Neural cell (in vitro differentiated cells): ENCODE measurements at regions not wholly inside any gene's neighbourhood (a gene's known extent, or its start where the extent isn't known, plus 50 kb on each side); places are given as distances from the start of the nearest gene placed in this dataset.

ENCODE experiments used
- H2AFZ ChIP-seq: fragments of 200-600, 300-800 bp; sonication (generic), shearing (Covaris generic); 2 replicates; pipeline ENCODE4 v1.6.0; 2014; ENCODE audit warnings: low read depth, mild to moderate bottlenecking, antibody characterized with exemption, low read length, moderate library complexity
- H3F3A ChIP-seq: fragments of 200-600 bp; shearing (Covaris generic); 2 replicates; pipeline ENCODE4 v1.6.1; 2016; ENCODE audit warnings: mild to moderate bottlenecking, moderate library complexity, mixed read lengths, antibody characterized with exemption, low read length; ENCODE audit not compliant: insufficient read depth, poor library complexity, severe bottlenecking
- H3K27ac ChIP-seq: fragments of 200-600, 300-800 bp; sonication (generic), shearing (Covaris generic); 2 replicates; pipeline ENCODE4 v1.5.1; 2014; ENCODE audit warnings: mild to moderate bottlenecking, low read length, moderate library complexity
- H3K27me3 ChIP-seq: fragments of 300-800, 200-600 bp; sonication (generic), shearing (Covaris generic); 2 replicates; pipeline ENCODE4 v1.6.0; 2014; ENCODE audit warnings: mild to moderate bottlenecking, low read depth, low read length, moderate library complexity; ENCODE audit not compliant: insufficient read depth
- H3K36me3 ChIP-seq: fragments of 300-800, 200-600 bp; sonication (generic), shearing (Covaris generic); 2 replicates; pipeline ENCODE4 v1.5.1; 2014; ENCODE audit warnings: mild to moderate bottlenecking, antibody characterized with exemption, low read length, moderate library complexity; ENCODE audit not compliant: insufficient read depth
- H3K4me2 ChIP-seq: fragments of 300-800, 200-600 bp; sonication (generic), shearing (Covaris generic); 2 replicates; pipeline ENCODE4 v1.6.0; 2014; ENCODE audit warnings: mild to moderate bottlenecking, low read length
- H3K4me3 ChIP-seq: fragments of 300-800, 200-600 bp; sonication (generic), shearing (Covaris generic); 2 replicates; pipeline ENCODE4 v1.5.1; 2014; ENCODE audit warnings: mild to moderate bottlenecking, low read length, moderate library complexity
- H3K79me2 ChIP-seq: fragments of 200-600 bp; shearing (Covaris generic); replicated peaks from 2 replicates; pipeline ENCODE4 v1.6.0; 2014; ENCODE audit warnings: mild to moderate bottlenecking, low read length, moderate library complexity; ENCODE audit not compliant: insufficient read depth
- H3K9ac ChIP-seq: fragments of 300-800, 200-600 bp; sonication (generic), shearing (Covaris generic); 2 replicates; pipeline ENCODE4 v1.6.1; 2016; ENCODE audit warnings: mild to moderate bottlenecking, low read length, mixed read lengths
- H3K9me2 ChIP-seq: fragments of 200-600 bp; shearing (Covaris generic); 2 replicates; pipeline ENCODE4 v1.6.1; 2016; ENCODE audit warnings: mild to moderate bottlenecking, low read length, mixed read lengths; ENCODE audit not compliant: insufficient read depth
- H3K9me3 ChIP-seq: fragments of 200-600, 300-800 bp; sonication (generic), shearing (Covaris generic); 2 replicates; pipeline ENCODE4 v1.6.1; 2016; ENCODE audit warnings: mild to moderate bottlenecking, mixed run types, low read length, moderate library complexity, mixed read lengths
- H4K20me1 ChIP-seq: fragments of 200-600 bp; shearing (Covaris generic); 2 replicates; pipeline ENCODE4 v1.6.1; 2016; ENCODE audit warnings: mild to moderate bottlenecking, mixed run types; ENCODE audit not compliant: insufficient read depth
- CTCF ChIP-seq: fragments of 450-650 bp; IDR thresholded peaks from 2 replicates; pipeline ENCODE4 v1.5.1; 2014; ENCODE audit warnings: antibody characterized with exemption, mild to moderate bottlenecking, moderate library complexity; ENCODE audit not compliant: poor library complexity, severe bottlenecking
- EP300 ChIP-seq: fragments of 450-650 bp; conservative IDR thresholded peaks from 2 replicates; pipeline ENCODE4 v1.6.1; 2014; ENCODE audit warnings: antibody characterized with exemption, mild to moderate bottlenecking, moderate library complexity; ENCODE audit not compliant: poor library complexity, severe bottlenecking
- EZH2 ChIP-seq: fragments of 200-600, 300-800 bp; shearing (Covaris generic), sonication (generic); IDR thresholded peaks from 2 replicates; pipeline ENCODE4 v1.6.1; 2014; ENCODE audit warnings: antibody characterized with exemption, low read length, borderline replicate concordance, mild to moderate bottlenecking; ENCODE audit not compliant: insufficient read depth, poor library complexity, severe bottlenecking
- MXI1 ChIP-seq: fragments of 450-650 bp; conservative IDR thresholded peaks from 2 replicates; pipeline ENCODE4 v1.6.1; 2014; ENCODE audit warnings: antibody characterized with exemption, mild to moderate bottlenecking; ENCODE audit not compliant: poor library complexity, severe bottlenecking
- POLR2AphosphoS5 ChIP-seq: IDR thresholded peaks from 2 replicates; pipeline ENCODE4 v1.6.1; 2012
- RAD21 ChIP-seq: fragments of 450-650 bp; conservative IDR thresholded peaks from 2 replicates; pipeline ENCODE4 v1.6.1; 2014; ENCODE audit warnings: antibody characterized with exemption, mild to moderate bottlenecking, moderate library complexity
- REST ChIP-seq: IDR thresholded peaks from 2 replicates; pipeline ENCODE4 v1.6.1; 2012; ENCODE audit warnings: borderline replicate concordance
- SMC3 ChIP-seq: fragments of 450-650 bp; conservative IDR thresholded peaks from 2 replicates; pipeline ENCODE4 v1.6.1; 2014; ENCODE audit warnings: antibody characterized with exemption, mild to moderate bottlenecking, moderate library complexity; ENCODE audit not compliant: poor library complexity
- TAF1 ChIP-seq: IDR thresholded peaks from 2 replicates; pipeline ENCODE4 v1.6.1; 2012; ENCODE audit warnings: low read depth

GRCh38 chr2:4937550-4937949, 754.6 kb upstream of the SOX11 start:
- H3K27me3 ChIP-seq = no peaks in the 10 kb centered on the region
- H3K9me3 ChIP-seq = no peaks in the 10 kb centered on the region
- H3K27ac ChIP-seq = no peak overlapping the region
- TF ChIP-seq TAF1 (no peak), REST (no peak)
- peaks cover 1% of the 10 kb centered on the region for H3F3A ChIP-seq
- no peaks in the 10 kb centered on the region for H3K9me2 ChIP-seq
- H3K9ac ChIP-seq = no peak overlapping the region
- no peak overlapping the region for H2AFZ ChIP-seq
- no peaks in the 10 kb centered on the region for H3K79me2 ChIP-seq
- H3K36me3 ChIP-seq = no peaks in the 10 kb centered on the region
- no peak overlapping the region for H3K4me3 ChIP-seq
- H3K4me2 ChIP-seq = no peak overlapping the region
- no peaks in the 10 kb centered on the region for H4K20me1 ChIP-seq

GRCh38 chr2:4938206-4938605, 754.0 kb upstream of the SOX11 start:
- H3K27me3 ChIP-seq = no peaks in the 10 kb centered on the region
- no peaks in the 10 kb centered on the region for H3K9me2 ChIP-seq
- no peak overlapping the region for H3K4me2 ChIP-seq
- H3K9ac ChIP-seq = no peak overlapping the region
- TF ChIP-seq CTCF = no peak
- no peak for TF ChIP-seq REST
- no peak for TF ChIP-seq SMC3
- no peak for TF ChIP-seq POLR2AphosphoS5
- TF ChIP-seq EZH2 = no peak
- TF ChIP-seq EP300 = no peak
- no peak for TF ChIP-seq TAF1
- no peak for TF ChIP-seq RAD21
- TF ChIP-seq MXI1 = no peak
- H2AFZ ChIP-seq = no peak overlapping the region
- H3F3A ChIP-seq = no peaks in the 10 kb centered on the region
- H3K79me2 ChIP-seq = no peaks in the 10 kb centered on the region
- H4K20me1 ChIP-seq = no peaks in the 10 kb centered on the region
- H3K36me3 ChIP-seq = no peaks in the 10 kb centered on the region
- H3K9me3 ChIP-seq = no peaks in the 10 kb centered on the region
- no peak overlapping the region for H3K27ac ChIP-seq
- no peak overlapping the region for H3K4me3 ChIP-seq
